MM.1S (cell line): ENCODE measurements at regions not wholly inside any gene's neighbourhood (a gene's known extent, or its start where the extent isn't known, plus 50 kb on each side); places are given as distances from the start of the nearest gene placed in this dataset.
A peak's percentile ranks its signal among the peaks of the same experiment; 100 is the strongest.

Experiments
- DNase-seq: peaks from one replicate; pipeline ENCODE4 v3.0.0-alpha.2; 2015
- H2AFZ ChIP-seq: fragments of 300-600 bp; sonication (generic); 2 replicates; pipeline ENCODE4 v1.6.0; 2016; ENCODE audit warnings: antibody characterized with exemption, low read length
- H3F3A ChIP-seq: fragments of 300-600 bp; sonication (generic); 2 replicates; pipeline ENCODE4 v1.6.1; 2016; ENCODE audit warnings: mild to moderate bottlenecking, antibody characterized with exemption, low read length, moderate library complexity, mixed read lengths; ENCODE audit not compliant: insufficient read depth
- H3K27ac ChIP-seq: fragments of 300-600 bp; sonication (generic); 2 replicates; pipeline ENCODE4 v1.5.1; 2016; ENCODE audit warnings: mild to moderate bottlenecking, low read length
- H3K27me3 ChIP-seq: fragments of 300-600 bp; sonication (generic); replicated peaks from 2 replicates; pipeline ENCODE4 v1.6.0; 2016; ENCODE audit warnings: low read length; ENCODE audit not compliant: insufficient read depth
- H3K36me3 ChIP-seq: fragments of 300-600 bp; sonication (generic); replicated peaks from 2 replicates; pipeline ENCODE4 v1.6.1; 2016; ENCODE audit warnings: mild to moderate bottlenecking, low read length, mixed read lengths; ENCODE audit not compliant: insufficient read depth
- H3K4me1 ChIP-seq: fragments of 300-600 bp; sonication (generic); 2 replicates; pipeline ENCODE4 v1.6.1; 2016; ENCODE audit warnings: low read length, mixed read lengths
- H3K4me2 ChIP-seq: fragments of 300-600 bp; sonication (generic); 2 replicates; pipeline ENCODE4 v1.6.0; 2016; ENCODE audit warnings: low read depth, low read length
- H3K4me3 ChIP-seq: fragments of 300-600 bp; sonication (generic); 2 replicates; pipeline ENCODE4 v1.5.1; 2016; ENCODE audit warnings: low read length, mixed read lengths
- H3K79me2 ChIP-seq: fragments of 300-600 bp; sonication (generic); 2 replicates; pipeline ENCODE4 v1.6.1; 2016; ENCODE audit warnings: mixed run types, low read length, mixed read lengths
- H3K9ac ChIP-seq: fragments of 300-600 bp; sonication (generic); 2 replicates; pipeline ENCODE4 v1.6.1; 2016; ENCODE audit warnings: low read length, mixed read lengths
- H3K9me2 ChIP-seq: fragments of 300-600 bp; sonication (generic); replicated peaks from 2 replicates; pipeline ENCODE4 v1.6.1; 2016; ENCODE audit warnings: mild to moderate bottlenecking, low read length, mixed read lengths; ENCODE audit not compliant: insufficient read depth
- H3K9me3 ChIP-seq: fragments of 300-600 bp; sonication (generic); replicated peaks from 2 replicates; pipeline ENCODE4 v1.6.1; 2016; ENCODE audit warnings: mild to moderate bottlenecking, low read length, mixed read lengths; ENCODE audit not compliant: insufficient read depth
- H4K20me1 ChIP-seq: fragments of 300-600 bp; sonication (generic); 2 replicates; pipeline ENCODE4 v1.6.1; 2016; ENCODE audit warnings: mild to moderate bottlenecking, low read length, moderate library complexity, mixed read lengths; ENCODE audit not compliant: insufficient read depth
- EZH2 ChIP-seq: fragments of 300-600 bp; sonication (generic); optimal IDR thresholded peaks from 2 replicates; pipeline ENCODE3; 2017; ENCODE audit warnings: low read depth, mild to moderate bottlenecking, antibody characterized with exemption, low read length, mixed read lengths
- EZH2phosphoT487 ChIP-seq: fragments of 300-600 bp; sonication (generic); IDR thresholded peaks from 2 replicates; pipeline ENCODE4 v1.6.1; 2018; ENCODE audit warnings: antibody characterized with exemption, low read length
- TF ChIP-seq, protein P1 (sequence below): fragments of 300-600 bp; sonication (generic); IDR thresholded peaks from 2 replicates; pipeline ENCODE4 v1.5.1; 2016; ENCODE audit warnings: antibody characterized with exemption, low read length, mixed read lengths

GRCh38 chr4:11337287-11337686 lies 91.4 kb downstream of the HS3ST1 start:
- Histone ChIP-seq H3K4me2 (peak overlapping the region; percentile 49), H4K20me1 (no peaks in the 10 kb centered on the region)

GRCh38 chr4:11336435-11336834 lies 92.3 kb downstream of the HS3ST1 start:
- Histone ChIP-seq H3K36me3 (no peaks in the 10 kb centered on the region), H3K4me1 (peaks cover 25% of the 10 kb centered on the region), H3F3A (0 out of 2 replicates have a peak, but pooled peaks cover 7% of the 10 kb centered on the region), H3K4me2 (no peak overlapping the region), H3K27me3 (no peaks in the 10 kb centered on the region), H3K4me3 (no peak overlapping the region), H4K20me1 (no peaks in the 10 kb centered on the region), H2AFZ (no peak overlapping the region), H3K27ac (no peak overlapping the region), H3K9me3 (no peaks in the 10 kb centered on the region), H3K9ac (no peak overlapping the region), H3K9me2 (no peaks in the 10 kb centered on the region), H3K79me2 (no peaks in the 10 kb centered on the region)
- DNase-seq = no peak
- TF ChIP-seq EZH2phosphoT487 (no peak), EZH2 (no peak)
- TF ChIP-seq, protein P1, sequence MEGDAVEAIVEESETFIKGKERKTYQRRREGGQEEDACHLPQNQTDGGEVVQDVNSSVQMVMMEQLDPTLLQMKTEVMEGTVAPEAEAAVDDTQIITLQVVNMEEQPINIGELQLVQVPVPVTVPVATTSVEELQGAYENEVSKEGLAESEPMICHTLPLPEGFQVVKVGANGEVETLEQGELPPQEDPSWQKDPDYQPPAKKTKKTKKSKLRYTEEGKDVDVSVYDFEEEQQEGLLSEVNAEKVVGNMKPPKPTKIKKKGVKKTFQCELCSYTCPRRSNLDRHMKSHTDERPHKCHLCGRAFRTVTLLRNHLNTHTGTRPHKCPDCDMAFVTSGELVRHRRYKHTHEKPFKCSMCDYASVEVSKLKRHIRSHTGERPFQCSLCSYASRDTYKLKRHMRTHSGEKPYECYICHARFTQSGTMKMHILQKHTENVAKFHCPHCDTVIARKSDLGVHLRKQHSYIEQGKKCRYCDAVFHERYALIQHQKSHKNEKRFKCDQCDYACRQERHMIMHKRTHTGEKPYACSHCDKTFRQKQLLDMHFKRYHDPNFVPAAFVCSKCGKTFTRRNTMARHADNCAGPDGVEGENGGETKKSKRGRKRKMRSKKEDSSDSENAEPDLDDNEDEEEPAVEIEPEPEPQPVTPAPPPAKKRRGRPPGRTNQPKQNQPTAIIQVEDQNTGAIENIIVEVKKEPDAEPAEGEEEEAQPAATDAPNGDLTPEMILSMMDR = no peak

More at GRCh38 chr4:11337287-11337686, 91.4 kb downstream of the HS3ST1 start:
- Histone ChIP-seq H3K79me2 (no peaks in the 10 kb centered on the region), H3K4me1 (peaks cover 25% of the 10 kb centered on the region), H3K4me3 (peak overlapping the region; percentile 5; the same call in 1 of the 2 replicates), H3K9ac (no peak overlapping the region), H3K27ac (peak overlapping the region; percentile 6; the same call in 1 of the 2 replicates), H3F3A (0 out of 2 replicates have a peak, but pooled peaks cover 7% of the 10 kb centered on the region), H3K9me3 (no peaks in the 10 kb centered on the region), H3K36me3 (no peaks in the 10 kb centered on the region), H2AFZ (0 out of 2 replicates have a peak overlapping the region, but pooled peaks have one; percentile 9), H3K9me2 (no peaks in the 10 kb centered on the region), H3K27me3 (no peaks in the 10 kb centered on the region)
- DNase-seq = peak; percentile 46
- TF ChIP-seq EZH2phosphoT487 (no peak), EZH2 (no peak)
- TF ChIP-seq, protein P1 = no peak

- Histone ChIP-seq H3K4me1 (peaks cover 25% of the 10 kb centered on the region), H3K79me2 (no peaks in the 10 kb centered on the region), H3K9me3 (no peaks in the 10 kb centered on the region)
These were observed 93.8 kb downstream of the HS3ST1 start for GRCh38 chr4:11334887-11335286.

More at GRCh38 chr4:11334887-11335286, 93.8 kb downstream of the HS3ST1 start:
- H3K27ac ChIP-seq = no peak overlapping the region
- no peaks in the 10 kb centered on the region for H3K36me3 ChIP-seq
- DNase-seq = no peak
- no peak overlapping the region for H3K9ac ChIP-seq
- no peak overlapping the region for H3K4me3 ChIP-seq
- H3K9me2 ChIP-seq = 0 out of 2 replicates have a peak, but pooled peaks cover 2% of the 10 kb centered on the region
- TF ChIP-seq, protein P1 = no peak
- TF ChIP-seq EZH2 (no peak), EZH2phosphoT487 (no peak)
- H3K27me3 ChIP-seq = no peaks in the 10 kb centered on the region
- no peak overlapping the region for H3K4me2 ChIP-seq
- H3F3A ChIP-seq = 0 out of 2 replicates have a peak, but pooled peaks cover 7% of the 10 kb centered on the region
- no peaks in the 10 kb centered on the region for H4K20me1 ChIP-seq
- no peak overlapping the region for H2AFZ ChIP-seq
